Lung (tissue), 11 donors: ENCODE measurements at regions not wholly inside any gene's neighbourhood (a gene's known extent, or its start where the extent isn't known, plus 50 kb on each side); places are given as distances from the start of the nearest gene placed in this dataset.

ENCODE experiments used
- ATAC-seq: fragments of 200-7000 bp; cut with Tn5 transposase; one replicate; pipeline ENCODE4 v1.9.1; 2020; ENCODE audit warnings: moderate number of reproducible peaks; ENCODE audit not compliant: insufficient read depth, low FRiP score
- DNase-seq, 3 donors: peaks; one replicate each; pipeline ENCODE4 v3.0.0-alpha.2; 2013 to 2017
- H3K27ac ChIP-seq, 2 donors: one replicate each; pipeline ENCODE4 v1.5.1; 2013; ENCODE audit warnings: mild to moderate bottlenecking in 2 of 2, moderate library complexity in 2 of 2, control low read depth in 1 of 2, inconsistent platforms in 1 of 2, low read depth in 1 of 2, low read length in 1 of 2
- H3K27me3 ChIP-seq, 3 donors: one replicate each; pipeline ENCODE4 v1.5.1; 2013; ENCODE audit warnings: low read length in 2 of 3; ENCODE audit not compliant: control insufficient read depth in 3 of 3, insufficient read depth in 3 of 3
- H3K36me3 ChIP-seq, 4 donors: one replicate each; pipeline ENCODE4 v1.5.1; 2013; ENCODE audit warnings: low read length in 4 of 4, mild to moderate bottlenecking in 1 of 4, moderate library complexity in 1 of 4; ENCODE audit not compliant: control insufficient read depth in 4 of 4, insufficient read depth in 4 of 4
- H3K4me1 ChIP-seq, 5 donors: one replicate each; pipeline ENCODE4 v1.5.1; 2013; ENCODE audit warnings: low read length in 5 of 5, mild to moderate bottlenecking in 2 of 5, moderate library complexity in 1 of 5; ENCODE audit not compliant: control insufficient read depth in 5 of 5, insufficient read depth in 5 of 5
- H3K4me3 ChIP-seq: one replicate; pipeline ENCODE4 v1.5.1; 2013; ENCODE audit warnings: mild to moderate bottlenecking, control low read depth, moderate library complexity
- H3K9ac ChIP-seq, 2 donors: one replicate each; pipeline ENCODE4 v1.5.1; 2013; ENCODE audit warnings: low read length in 2 of 2, control low read depth in 1 of 2; ENCODE audit not compliant: insufficient read depth in 1 of 2
- H3K9me3 ChIP-seq, 4 donors: one replicate each; pipeline ENCODE4 v1.5.1; 2013; ENCODE audit warnings: low read length in 3 of 4, mild to moderate bottlenecking in 1 of 4, moderate library complexity in 1 of 4; ENCODE audit not compliant: control insufficient read depth in 4 of 4, insufficient read depth in 3 of 4
- CTCF ChIP-seq: IDR thresholded peaks from 2 replicates; pipeline ENCODE4 v1.5.1; 2012; ENCODE audit warnings: mild to moderate bottlenecking; ENCODE audit errors: control extremely low read depth, extremely low read depth
- WGBS, 2 donors: extraction: QIAGEN DNeasy Blood & Tissue Kit; methylation state at CpG; one replicate each; pipeline ENCODE4 v1.1.7; 2013; 5-methylcytosine and 5-hydroxymethylcytosine counted together
- donor health status: control.
- donor health status: control.
- donor health status: Bipolar disorder and iron deficiency.
- donor health status: healthy.
- donor health status: DM: yes; HTN: yes; CAD: no.

- no peak overlapping the region for H3K27ac ChIP-seq
- no peaks in the 10 kb centered on the region for H3K27me3 ChIP-seq
- DNase-seq (no peak), ATAC-seq (no peak)
- H3K9me3 ChIP-seq = no peaks in the 10 kb centered on the region
- H3K4me3 ChIP-seq = no peak overlapping the region
- WGBS, 2 donors = 88 to 90% methylated on average over 3 of the region's 3 CpGs
- peaks cover 0 to 4% (median 0%) of the 10 kb centered on the region in 5 donors for H3K4me1 ChIP-seq
- no peaks in the 10 kb centered on the region for H3K36me3 ChIP-seq
- no peak for TF ChIP-seq CTCF
- no peak overlapping the region for H3K9ac ChIP-seq
Measured at GRCh38 chr10:61020420-61021158, 76.6 kb upstream of the RHOBTB1 start.

GRCh38 chr10:61018146-61018545, 74.2 kb upstream of the RHOBTB1 start:
- H3K27ac ChIP-seq = no peak overlapping the region

GRCh38 chr10:61016630-61017029, 72.6 kb upstream of the RHOBTB1 start:
- TF ChIP-seq CTCF = no peak
- no peaks in the 10 kb centered on the region for H3K27me3 ChIP-seq
- H3K4me3 ChIP-seq = no peak overlapping the region
- WGBS, 2 donors = 94 to 97% methylated on average over 1 of the region's 1 CpG
- H3K36me3 ChIP-seq = no peaks in the 10 kb centered on the region
- DNase-seq (no peak), ATAC-seq (no peak)
- no peak overlapping the region for H3K27ac ChIP-seq
- H3K9ac ChIP-seq = no peak overlapping the region
- H3K4me1 ChIP-seq = no peaks in the 10 kb centered on the region
- no peaks in the 10 kb centered on the region for H3K9me3 ChIP-seq

More at GRCh38 chr10:61018146-61018545, 74.2 kb upstream of the RHOBTB1 start:
- DNase-seq = no peak
- TF ChIP-seq CTCF = no peak
- ATAC-seq = no peak
- Histone ChIP-seq H3K4me1 (no peaks in the 10 kb centered on the region), H3K36me3 (no peaks in the 10 kb centered on the region), H3K9me3 (no peaks in the 10 kb centered on the region), H3K27me3 (no peaks in the 10 kb centered on the region), H3K4me3 (no peak overlapping the region), H3K9ac (no peak overlapping the region)

DNA sequence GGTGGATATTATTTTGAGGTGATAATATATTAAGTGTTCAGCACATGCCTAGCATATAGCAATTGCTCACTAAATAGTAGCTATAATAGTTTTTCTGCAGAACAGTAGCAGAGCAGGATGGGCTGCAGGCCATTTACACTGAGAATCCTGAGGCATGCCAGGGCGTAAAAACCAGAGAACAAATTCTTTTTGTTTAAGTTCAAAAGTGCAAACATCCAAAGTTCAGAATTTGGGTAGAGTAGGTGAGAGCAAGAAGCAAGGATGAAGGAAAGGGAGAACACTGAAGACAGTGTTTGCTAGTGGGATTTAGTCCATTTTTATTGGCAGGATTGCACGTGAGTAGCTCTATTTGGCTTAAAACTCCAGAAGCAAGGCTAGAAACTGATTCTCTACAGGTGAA, 72.0 kb upstream of the RHOBTB1 start:
- no peak for TF ChIP-seq CTCF
- no peak overlapping the region for H3K4me3 ChIP-seq
- H3K27me3 ChIP-seq = no peaks in the 10 kb centered on the region
- ATAC-seq (no peak), DNase-seq (no peak)
- H3K9ac ChIP-seq = no peak overlapping the region
- H3K9me3 ChIP-seq = no peaks in the 10 kb centered on the region
- no peak overlapping the region for H3K27ac ChIP-seq
- 85 to 88% methylated on average over 2 of the region's 2 CpGs for whole genome bisulfite sequencing, 2 donors
- no peaks in the 10 kb centered on the region for H3K4me1 ChIP-seq
- H3K36me3 ChIP-seq = no peaks in the 10 kb centered on the region
